ENCODE measurements at regions not wholly inside any gene's neighbourhood (a gene's known extent, or its start where the extent isn't known, plus 50 kb on each side); places are given as distances from the start of the nearest gene placed in this dataset.

DNA sequence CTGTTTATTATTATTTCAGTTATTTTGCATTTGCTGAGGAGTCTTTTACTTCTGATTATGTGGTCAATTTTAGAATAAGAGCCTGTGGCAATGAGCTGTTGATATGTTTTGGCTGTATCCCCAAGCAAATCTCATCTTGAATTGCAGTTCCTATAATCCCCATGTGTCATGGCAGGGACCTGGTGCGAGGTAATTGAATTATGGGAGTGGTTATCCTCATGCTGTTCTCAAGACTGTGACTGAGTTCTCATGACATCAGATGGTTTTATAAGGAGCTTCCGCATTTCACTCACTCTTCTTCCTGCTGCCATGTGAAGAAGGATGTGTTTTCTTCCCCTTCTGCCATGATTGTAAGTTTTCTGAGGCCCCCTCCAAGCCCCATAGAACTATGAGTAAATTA is 114.9 kb upstream of the SLCO6A1 start:
- Histone ChIP-seq H3K9me3 (ENCODE audit: low read length) (no peaks in the 10 kb centered on the region), H4K20me1 (ENCODE audit: insufficient read depth, low read length) (no peaks in the 10 kb centered on the region), H3K27ac (ENCODE audit: low read depth, low read length, poor library complexity, severe bottlenecking) (no peak overlapping the region), H2AFZ (ENCODE audit: low read length) (no peak overlapping the region), H3K4me3 (ENCODE audit: low read depth, low read length, poor library complexity, severe bottlenecking) (no peak overlapping the region), H3K4me2 (ENCODE audit: low read length) (no peak overlapping the region), H3K4me1 (ENCODE audit: insufficient read depth, low read length, poor library complexity, severe bottlenecking) (no peaks in the 10 kb centered on the region), H3K36me3 (ENCODE audit: insufficient read depth, low read length) (no peaks in the 10 kb centered on the region), H3K9me2 (ENCODE audit: insufficient read depth, low read length) (no peaks in the 10 kb centered on the region), H3K79me2 (ENCODE audit: insufficient read depth, low read depth, low read length) (no peaks in the 10 kb centered on the region)
- ChIA-PET POLR2A (no interaction called here), CTCF (ENCODE audit: unreplicated experiment) (no interaction called here)
- intact Hi-C loops (cut with micrococcal nuclease; ENCODE audit: unreplicated experiment) = no loop called here
- no peak for TF ChIP-seq CTCF (conservative IDR thresholded peaks at IDR 0.05; ENCODE audit: low read length)
- no peak for TF ChIP-seq EZH2phosphoT487 (IDR thresholded peaks at IDR 0.05; ENCODE audit: borderline replicate concordance, low read depth, low read length)
- DNase-seq (ENCODE audit: low spot score) = no peak
- no TSS peak for BruUV-seq (replicated peaks)

DNA sequence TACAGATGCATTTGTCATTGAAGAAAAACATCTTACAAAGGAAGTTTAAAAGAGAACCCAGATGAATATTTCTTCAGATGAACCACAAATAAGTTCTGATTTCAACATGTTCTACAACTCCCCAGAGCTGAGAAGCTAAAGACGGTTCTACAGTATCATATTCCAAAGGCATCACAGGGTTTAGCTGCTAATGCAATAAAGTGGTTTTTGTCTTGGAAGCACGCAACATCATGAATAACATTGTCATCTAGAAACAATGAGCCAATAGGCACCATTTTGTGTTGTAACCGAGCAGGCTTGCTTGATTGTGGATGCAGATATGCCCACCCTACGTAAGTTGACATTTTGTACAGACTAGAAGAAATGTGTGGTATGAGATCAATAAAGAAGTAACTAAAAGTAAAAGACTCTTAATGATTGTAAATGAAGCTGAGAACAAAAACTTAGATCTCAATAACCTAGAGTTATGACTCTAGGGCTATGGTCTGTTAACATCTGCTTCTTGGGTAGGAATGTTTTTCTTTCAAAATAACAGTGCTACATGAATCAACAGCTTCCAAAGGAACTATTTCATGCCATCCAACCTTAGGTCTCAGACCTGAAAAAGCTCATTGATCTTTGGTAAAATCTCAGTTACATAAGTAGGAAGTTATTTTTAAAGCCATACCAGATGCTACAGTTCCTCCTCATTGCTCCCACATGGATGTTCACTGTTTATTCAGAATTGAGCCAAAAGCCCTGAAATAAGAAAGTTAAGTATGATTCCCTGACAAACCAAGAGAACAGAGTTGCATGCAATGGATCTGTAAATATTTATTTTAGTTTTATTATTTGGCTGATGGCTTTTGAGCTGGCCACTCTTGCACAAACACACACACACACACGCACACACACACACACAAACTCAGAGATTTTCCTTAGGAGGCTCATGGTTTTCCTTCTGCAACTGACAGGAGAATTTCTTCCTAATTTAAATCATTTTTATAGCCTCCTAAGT is 118.7 kb upstream of the SLCO6A1 start:
- Histone ChIP-seq H3K4me3 (ENCODE audit: low read depth, low read length, poor library complexity, severe bottlenecking) (no peak overlapping the region), H4K20me1 (ENCODE audit: insufficient read depth, low read length) (no peaks in the 10 kb centered on the region), H3K9me3 (ENCODE audit: low read length) (no peaks in the 10 kb centered on the region), H3K36me3 (ENCODE audit: insufficient read depth, low read length) (no peaks in the 10 kb centered on the region), H3K79me2 (ENCODE audit: insufficient read depth, low read depth, low read length) (no peaks in the 10 kb centered on the region), H3K27ac (ENCODE audit: low read depth, low read length, poor library complexity, severe bottlenecking) (no peak overlapping the region), H3K4me2 (ENCODE audit: low read length) (no peak overlapping the region), H2AFZ (ENCODE audit: low read length) (no peak overlapping the region), H3K4me1 (ENCODE audit: insufficient read depth, low read length, poor library complexity, severe bottlenecking) (no peaks in the 10 kb centered on the region), H3K9me2 (ENCODE audit: insufficient read depth, low read length) (no peaks in the 10 kb centered on the region)
- intact Hi-C loops (cut with micrococcal nuclease; ENCODE audit: unreplicated experiment) = no loop called here
- no peak for DNase-seq (ENCODE audit: low spot score)
- no TSS peak for BruUV-seq (replicated peaks)
- CTCF ChIA-PET (ENCODE audit: unreplicated experiment) = no interaction called here
- no peak for TF ChIP-seq EZH2phosphoT487 (IDR thresholded peaks at IDR 0.05; ENCODE audit: borderline replicate concordance, low read depth, low read length)
- TF ChIP-seq CTCF (conservative IDR thresholded peaks at IDR 0.05; ENCODE audit: low read length) = no peak
- POLR2A ChIA-PET = interaction anchor here (1.2 kb wide), 1 partner anchor 9 kb away, joined by 5 read pairs; no protein-coding TSS in a partner anchor

DNA sequence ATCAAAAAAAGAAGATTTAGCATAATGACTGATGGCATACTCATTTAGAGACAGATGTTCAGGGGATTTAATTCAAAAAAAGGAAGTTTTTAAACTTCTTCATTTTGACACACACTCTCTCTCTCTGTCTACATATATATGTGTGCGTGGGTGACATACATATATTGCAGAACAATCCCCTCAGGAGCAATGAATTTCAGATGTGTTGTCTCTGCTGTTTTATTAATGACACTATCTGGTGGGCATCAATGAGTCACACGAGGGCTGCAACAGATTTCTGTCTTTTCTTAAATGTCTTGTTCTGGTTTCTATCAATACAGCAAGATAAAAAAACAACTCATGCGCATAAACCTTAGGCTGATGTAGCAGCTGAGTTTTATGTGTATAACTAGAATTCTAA is 123.5 kb upstream of the SLCO6A1 start:
- no peaks in the 10 kb centered on the region for H3K36me3 ChIP-seq (ENCODE audit: insufficient read depth, low read length)
- no peaks in the 10 kb centered on the region for H3K79me2 ChIP-seq (ENCODE audit: insufficient read depth, low read depth, low read length)
- no peaks in the 10 kb centered on the region for H3K4me1 ChIP-seq (ENCODE audit: insufficient read depth, low read length, poor library complexity, severe bottlenecking)
- no peaks in the 10 kb centered on the region for H3K9me2 ChIP-seq (ENCODE audit: insufficient read depth, low read length)
- intact Hi-C loops (cut with micrococcal nuclease; ENCODE audit: unreplicated experiment) = no loop called here
- DNase-seq (ENCODE audit: low spot score) = no peak
- no peak overlapping the region for H2AFZ ChIP-seq (ENCODE audit: low read length)
- no TSS peak for BruUV-seq (replicated peaks)
- no peak overlapping the region for H3K27ac ChIP-seq (ENCODE audit: low read depth, low read length, poor library complexity, severe bottlenecking)
- no peak overlapping the region for H3K4me3 ChIP-seq (ENCODE audit: low read depth, low read length, poor library complexity, severe bottlenecking)
- ChIA-PET CTCF (ENCODE audit: unreplicated experiment) (no interaction called here), POLR2A (no interaction called here)
- no peaks in the 10 kb centered on the region for H4K20me1 ChIP-seq (ENCODE audit: insufficient read depth, low read length)
- no peak overlapping the region for H3K4me2 ChIP-seq (ENCODE audit: low read length)
- H3K9me3 ChIP-seq (ENCODE audit: low read length) = no peaks in the 10 kb centered on the region
- no peak for TF ChIP-seq EZH2phosphoT487 (IDR thresholded peaks at IDR 0.05; ENCODE audit: borderline replicate concordance, low read depth, low read length)
- no peak for TF ChIP-seq CTCF (conservative IDR thresholded peaks at IDR 0.05; ENCODE audit: low read length)

Measured in OCI-LY7 (cell line).